ENCODE measurements at regions not wholly inside any gene's neighbourhood (a gene's known extent, or its start where the extent isn't known, plus 50 kb on each side); places are given as distances from the start of the nearest gene placed in this dataset.

- Histone ChIP-seq H3K27ac (ENCODE audit: low read length) (no peak overlapping the region), H3K27me3 (ENCODE audit: insufficient read depth, low read length) (no peaks in the 10 kb centered on the region)
Observed at GRCh38 chr10:78255214-78255613, 221.6 kb downstream of the RPS24 start.

GRCh38 chr10:78255796-78256638 lies 222.4 kb downstream of the RPS24 start:
- no peaks in the 10 kb centered on the region for H3K4me1 ChIP-seq (ENCODE audit: insufficient read depth, low read length)
- no peaks in the 10 kb centered on the region for H3K9me3 ChIP-seq (ENCODE audit: insufficient read depth, low read depth, low read length)
- no peak overlapping the region for H3K9ac ChIP-seq (ENCODE audit: low read depth, low read length)
- no peaks in the 10 kb centered on the region for H3K27me3 ChIP-seq (ENCODE audit: insufficient read depth, low read length)
- no peak overlapping the region for H3K4me3 ChIP-seq (ENCODE audit: low read length)
- H3K27ac ChIP-seq (ENCODE audit: low read length): no peak overlapping the region
- no peaks in the 10 kb centered on the region for H3K36me3 ChIP-seq (ENCODE audit: insufficient read depth, low read depth, low read length)

More at GRCh38 chr10:78255214-78255613, 221.6 kb downstream of the RPS24 start:
- Histone ChIP-seq H3K4me3 (ENCODE audit: low read length) (no peak overlapping the region), H3K9me3 (ENCODE audit: insufficient read depth, low read depth, low read length) (no peaks in the 10 kb centered on the region), H3K9ac (ENCODE audit: low read depth, low read length) (no peak overlapping the region), H3K36me3 (ENCODE audit: insufficient read depth, low read depth, low read length) (no peaks in the 10 kb centered on the region), H3K4me1 (ENCODE audit: insufficient read depth, low read length) (no peaks in the 10 kb centered on the region)

GRCh38 chr10:78258323-78259030 lies 224.8 kb downstream of the RPS24 start:
- no peak overlapping the region for H3K9ac ChIP-seq (ENCODE audit: low read depth, low read length)
- H3K4me1 ChIP-seq (ENCODE audit: insufficient read depth, low read length): no peaks in the 10 kb centered on the region
- H3K4me3 ChIP-seq (ENCODE audit: low read length): no peak overlapping the region
- H3K9me3 ChIP-seq (ENCODE audit: insufficient read depth, low read depth, low read length): no peaks in the 10 kb centered on the region
- H3K27me3 ChIP-seq (ENCODE audit: insufficient read depth, low read length): no peaks in the 10 kb centered on the region
- H3K36me3 ChIP-seq (ENCODE audit: insufficient read depth, low read depth, low read length): no peaks in the 10 kb centered on the region
- H3K27ac ChIP-seq (ENCODE audit: low read length): no peak overlapping the region

- H3K9me3 ChIP-seq (ENCODE audit: insufficient read depth, low read depth, low read length): no peaks in the 10 kb centered on the region
- no peak overlapping the region for H3K27ac ChIP-seq (ENCODE audit: low read length)
- H3K27me3 ChIP-seq (ENCODE audit: insufficient read depth, low read length): no peaks in the 10 kb centered on the region
- H3K36me3 ChIP-seq (ENCODE audit: insufficient read depth, low read depth, low read length): no peaks in the 10 kb centered on the region
- no peaks in the 10 kb centered on the region for H3K4me1 ChIP-seq (ENCODE audit: insufficient read depth, low read length)
- H3K9ac ChIP-seq (ENCODE audit: low read depth, low read length): no peak overlapping the region
- H3K4me3 ChIP-seq (ENCODE audit: low read length): no peak overlapping the region
Observed at GRCh38 chr10:78259391-78259790, 225.7 kb downstream of the RPS24 start.

GRCh38 chr10:78260141-78260540 lies 226.5 kb downstream of the RPS24 start:
- Histone ChIP-seq H3K9me3 (ENCODE audit: insufficient read depth, low read depth, low read length) (no peaks in the 10 kb centered on the region), H3K9ac (ENCODE audit: low read depth, low read length) (no peak overlapping the region), H3K4me3 (ENCODE audit: low read length) (no peak overlapping the region), H3K4me1 (ENCODE audit: insufficient read depth, low read length) (no peaks in the 10 kb centered on the region), H3K27ac (ENCODE audit: low read length) (no peak overlapping the region), H3K36me3 (ENCODE audit: insufficient read depth, low read depth, low read length) (no peaks in the 10 kb centered on the region), H3K27me3 (ENCODE audit: insufficient read depth, low read length) (no peaks in the 10 kb centered on the region)

GRCh38 chr10:78260680-78261079 lies 227.0 kb downstream of the RPS24 start:
- Histone ChIP-seq H3K9me3 (ENCODE audit: insufficient read depth, low read depth, low read length) (no peaks in the 10 kb centered on the region), H3K4me3 (ENCODE audit: low read length) (no peak overlapping the region), H3K27ac (ENCODE audit: low read length) (no peak overlapping the region), H3K36me3 (ENCODE audit: insufficient read depth, low read depth, low read length) (no peaks in the 10 kb centered on the region), H3K4me1 (ENCODE audit: insufficient read depth, low read length) (no peaks in the 10 kb centered on the region), H3K9ac (ENCODE audit: low read depth, low read length) (no peak overlapping the region), H3K27me3 (ENCODE audit: insufficient read depth, low read length) (no peaks in the 10 kb centered on the region)

- Histone ChIP-seq H3K4me1 (ENCODE audit: insufficient read depth, low read length) (no peaks in the 10 kb centered on the region), H3K9ac (ENCODE audit: low read depth, low read length) (no peak overlapping the region), H3K36me3 (ENCODE audit: insufficient read depth, low read depth, low read length) (no peaks in the 10 kb centered on the region)
Observed at GRCh38 chr10:78261291-78261690, 227.6 kb downstream of the RPS24 start.

GRCh38 chr10:78262860-78263259 lies 229.2 kb downstream of the RPS24 start:
- Histone ChIP-seq H3K27ac (ENCODE audit: low read length) (no peak overlapping the region), H3K4me3 (ENCODE audit: low read length) (no peak overlapping the region), H3K9ac (ENCODE audit: low read depth, low read length) (no peak overlapping the region), H3K27me3 (ENCODE audit: insufficient read depth, low read length) (no peaks in the 10 kb centered on the region), H3K9me3 (ENCODE audit: insufficient read depth, low read depth, low read length) (no peaks in the 10 kb centered on the region), H3K4me1 (ENCODE audit: insufficient read depth, low read length) (no peaks in the 10 kb centered on the region), H3K36me3 (ENCODE audit: insufficient read depth, low read depth, low read length) (no peaks in the 10 kb centered on the region)

More at GRCh38 chr10:78261291-78261690, 227.6 kb downstream of the RPS24 start:
- no peaks in the 10 kb centered on the region for H3K27me3 ChIP-seq (ENCODE audit: insufficient read depth, low read length)
- no peak overlapping the region for H3K27ac ChIP-seq (ENCODE audit: low read length)
- H3K4me3 ChIP-seq (ENCODE audit: low read length): no peak overlapping the region
- no peaks in the 10 kb centered on the region for H3K9me3 ChIP-seq (ENCODE audit: insufficient read depth, low read depth, low read length)

GRCh38 chr10:78263521-78263988 lies 229.9 kb downstream of the RPS24 start:
- Histone ChIP-seq H3K4me3 (ENCODE audit: low read length) (no peak overlapping the region), H3K27me3 (ENCODE audit: insufficient read depth, low read length) (no peaks in the 10 kb centered on the region), H3K4me1 (ENCODE audit: insufficient read depth, low read length) (no peaks in the 10 kb centered on the region), H3K36me3 (ENCODE audit: insufficient read depth, low read depth, low read length) (no peaks in the 10 kb centered on the region), H3K9me3 (ENCODE audit: insufficient read depth, low read depth, low read length) (no peaks in the 10 kb centered on the region), H3K9ac (ENCODE audit: low read depth, low read length) (no peak overlapping the region), H3K27ac (ENCODE audit: low read length) (no peak overlapping the region)

GRCh38 chr10:78264361-78264760 lies 230.7 kb downstream of the RPS24 start:
- Histone ChIP-seq H3K27ac (ENCODE audit: low read length) (no peak overlapping the region), H3K4me1 (ENCODE audit: insufficient read depth, low read length) (no peaks in the 10 kb centered on the region), H3K9ac (ENCODE audit: low read depth, low read length) (no peak overlapping the region), H3K27me3 (ENCODE audit: insufficient read depth, low read length) (no peaks in the 10 kb centered on the region), H3K36me3 (ENCODE audit: insufficient read depth, low read depth, low read length) (no peaks in the 10 kb centered on the region), H3K4me3 (ENCODE audit: low read length) (no peak overlapping the region), H3K9me3 (ENCODE audit: insufficient read depth, low read depth, low read length) (no peaks in the 10 kb centered on the region)

GRCh38 chr10:78266741-78267469 lies 233.2 kb downstream of the RPS24 start:
- Histone ChIP-seq H3K4me3 (ENCODE audit: low read length) (no peak overlapping the region), H3K9ac (ENCODE audit: low read depth, low read length) (no peak overlapping the region), H3K36me3 (ENCODE audit: insufficient read depth, low read depth, low read length) (no peaks in the 10 kb centered on the region), H3K9me3 (ENCODE audit: insufficient read depth, low read depth, low read length) (no peaks in the 10 kb centered on the region), H3K4me1 (ENCODE audit: insufficient read depth, low read length) (no peaks in the 10 kb centered on the region), H3K27me3 (ENCODE audit: insufficient read depth, low read length) (no peaks in the 10 kb centered on the region), H3K27ac (ENCODE audit: low read length) (no peak overlapping the region)

Data from iPS-20b (cell line).